ENCODE measurements at regions not wholly inside any gene's neighbourhood (a gene's known extent, or its start where the extent isn't known, plus 50 kb on each side); places are given as distances from the start of the nearest gene placed in this dataset.

DNA sequence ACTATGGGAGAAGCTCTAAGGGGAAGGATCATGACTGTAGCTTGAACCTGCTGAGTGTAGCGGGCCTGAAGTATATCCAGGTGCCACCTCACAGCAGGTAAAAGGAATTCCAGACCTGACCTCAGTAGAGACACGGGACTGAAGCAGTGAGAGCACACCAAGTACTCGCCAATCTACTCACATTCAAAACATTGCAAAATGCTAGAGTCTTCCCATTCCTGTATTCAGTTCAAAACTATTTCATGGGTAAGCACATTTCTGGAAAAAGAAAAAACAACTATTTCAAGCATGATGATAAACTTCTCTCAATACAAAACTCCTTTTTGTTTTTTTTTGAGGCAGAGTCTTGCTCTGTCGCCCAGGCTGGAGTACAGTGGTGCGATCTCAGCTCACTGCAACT lies 121.9 kb upstream of the AUTS2 start:
- Histone ChIP-seq H3K9me3 (ENCODE audit: low read depth, low read length) (no peaks in the 10 kb centered on the region), H3K27ac (ENCODE audit: low read depth, low read length) (no peak overlapping the region), H4K20me1 (ENCODE audit: insufficient read depth, low read length) (no peaks in the 10 kb centered on the region), H3K36me3 (ENCODE audit: insufficient read depth, low read length) (no peaks in the 10 kb centered on the region), H2AFZ (ENCODE audit: low read length) (no peak overlapping the region), H3K4me2 (ENCODE audit: insufficient read depth, low read length) (no peak overlapping the region), H3K79me2 (ENCODE audit: insufficient read depth, low read length) (no peaks in the 10 kb centered on the region), H3K4me1 (ENCODE audit: insufficient read depth, low read length) (no peaks in the 10 kb centered on the region), H3K27me3 (ENCODE audit: insufficient read depth, low read length) (no peaks in the 10 kb centered on the region), H3K4me3 (ENCODE audit: insufficient read depth, low read length) (no peak overlapping the region)
- TF ChIP-seq, protein P1, sequence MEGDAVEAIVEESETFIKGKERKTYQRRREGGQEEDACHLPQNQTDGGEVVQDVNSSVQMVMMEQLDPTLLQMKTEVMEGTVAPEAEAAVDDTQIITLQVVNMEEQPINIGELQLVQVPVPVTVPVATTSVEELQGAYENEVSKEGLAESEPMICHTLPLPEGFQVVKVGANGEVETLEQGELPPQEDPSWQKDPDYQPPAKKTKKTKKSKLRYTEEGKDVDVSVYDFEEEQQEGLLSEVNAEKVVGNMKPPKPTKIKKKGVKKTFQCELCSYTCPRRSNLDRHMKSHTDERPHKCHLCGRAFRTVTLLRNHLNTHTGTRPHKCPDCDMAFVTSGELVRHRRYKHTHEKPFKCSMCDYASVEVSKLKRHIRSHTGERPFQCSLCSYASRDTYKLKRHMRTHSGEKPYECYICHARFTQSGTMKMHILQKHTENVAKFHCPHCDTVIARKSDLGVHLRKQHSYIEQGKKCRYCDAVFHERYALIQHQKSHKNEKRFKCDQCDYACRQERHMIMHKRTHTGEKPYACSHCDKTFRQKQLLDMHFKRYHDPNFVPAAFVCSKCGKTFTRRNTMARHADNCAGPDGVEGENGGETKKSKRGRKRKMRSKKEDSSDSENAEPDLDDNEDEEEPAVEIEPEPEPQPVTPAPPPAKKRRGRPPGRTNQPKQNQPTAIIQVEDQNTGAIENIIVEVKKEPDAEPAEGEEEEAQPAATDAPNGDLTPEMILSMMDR (IDR thresholded peaks at IDR 0.05; ENCODE audit: extremely low read depth, low read depth, low read length), result no peak
- peak; percentile 37 for DNase-seq (ENCODE audit: insufficient read length, low spot score, missing footprints)

DNA sequence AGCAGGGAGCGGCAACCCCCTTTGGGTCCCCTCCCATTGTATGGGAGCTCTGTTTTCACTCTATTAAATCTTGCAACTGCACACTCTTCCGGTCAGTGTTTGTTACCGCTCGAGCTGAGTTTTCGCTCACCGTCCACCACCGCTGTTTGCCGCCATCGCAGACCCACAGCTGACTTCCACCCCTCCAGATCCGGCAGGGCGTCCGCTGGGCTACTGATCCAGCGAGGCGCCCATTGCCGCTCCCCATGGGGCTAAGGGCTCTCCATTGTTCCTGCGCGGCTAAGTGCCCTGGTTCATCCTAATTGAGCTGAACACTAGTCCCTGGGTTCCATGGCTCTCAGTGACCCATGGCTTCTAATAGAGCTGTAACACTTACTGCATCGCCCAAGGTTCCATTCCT lies 115.6 kb upstream of the AUTS2 start:
- H3K4me1 ChIP-seq (ENCODE audit: insufficient read depth, low read length), result no peaks in the 10 kb centered on the region
- H3K27me3 ChIP-seq (ENCODE audit: insufficient read depth, low read length), result no peaks in the 10 kb centered on the region
- H3K36me3 ChIP-seq (ENCODE audit: insufficient read depth, low read length), result no peaks in the 10 kb centered on the region
- no peak for DNase-seq (ENCODE audit: insufficient read length, low spot score, missing footprints)
- H3K9me3 ChIP-seq (ENCODE audit: low read depth, low read length), result no peaks in the 10 kb centered on the region
- no peak overlapping the region for H3K4me3 ChIP-seq (ENCODE audit: insufficient read depth, low read length)
- H3K27ac ChIP-seq (ENCODE audit: low read depth, low read length), result no peak overlapping the region
- H4K20me1 ChIP-seq (ENCODE audit: insufficient read depth, low read length), result no peaks in the 10 kb centered on the region
- no peaks in the 10 kb centered on the region for H3K79me2 ChIP-seq (ENCODE audit: insufficient read depth, low read length)
- TF ChIP-seq, protein P1 (IDR thresholded peaks at IDR 0.05; ENCODE audit: extremely low read depth, low read depth, low read length), result no peak
- no peak overlapping the region for H3K4me2 ChIP-seq (ENCODE audit: insufficient read depth, low read length)
- no peak overlapping the region for H2AFZ ChIP-seq (ENCODE audit: low read length)

DNA sequence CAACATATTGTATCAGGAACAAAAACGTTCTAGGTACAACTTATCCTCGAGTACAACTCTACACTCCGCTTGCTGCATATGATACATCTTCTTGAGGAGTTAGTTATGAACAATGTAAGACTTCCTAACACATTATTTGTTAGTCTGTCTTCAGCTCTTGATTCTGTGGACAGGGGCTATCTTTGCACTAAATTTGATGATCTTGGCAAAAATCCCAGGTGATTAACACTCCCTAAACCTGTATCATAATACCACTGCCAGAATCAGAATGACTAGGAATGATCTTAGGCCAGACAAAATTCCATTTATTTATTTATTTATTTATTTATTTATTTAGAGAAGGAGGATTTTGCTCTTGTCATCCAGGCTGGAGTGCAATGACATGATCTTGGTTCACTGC lies 108.7 kb upstream of the AUTS2 start:
- TF ChIP-seq, protein P1 (IDR thresholded peaks at IDR 0.05; ENCODE audit: extremely low read depth, low read depth, low read length), result no peak
- no peak overlapping the region for H3K27ac ChIP-seq (ENCODE audit: low read depth, low read length)
- H3K4me2 ChIP-seq (ENCODE audit: insufficient read depth, low read length), result no peak overlapping the region
- H3K4me1 ChIP-seq (ENCODE audit: insufficient read depth, low read length), result no peaks in the 10 kb centered on the region
- no peaks in the 10 kb centered on the region for H3K79me2 ChIP-seq (ENCODE audit: insufficient read depth, low read length)
- no peak for DNase-seq (ENCODE audit: insufficient read length, low spot score, missing footprints)
- H3K36me3 ChIP-seq (ENCODE audit: insufficient read depth, low read length), result no peaks in the 10 kb centered on the region
- no peak overlapping the region for H2AFZ ChIP-seq (ENCODE audit: low read length)
- no peaks in the 10 kb centered on the region for H4K20me1 ChIP-seq (ENCODE audit: insufficient read depth, low read length)
- no peaks in the 10 kb centered on the region for H3K27me3 ChIP-seq (ENCODE audit: insufficient read depth, low read length)
- H3K4me3 ChIP-seq (ENCODE audit: insufficient read depth, low read length), result no peak overlapping the region
- no peaks in the 10 kb centered on the region for H3K9me3 ChIP-seq (ENCODE audit: low read depth, low read length)

DNA sequence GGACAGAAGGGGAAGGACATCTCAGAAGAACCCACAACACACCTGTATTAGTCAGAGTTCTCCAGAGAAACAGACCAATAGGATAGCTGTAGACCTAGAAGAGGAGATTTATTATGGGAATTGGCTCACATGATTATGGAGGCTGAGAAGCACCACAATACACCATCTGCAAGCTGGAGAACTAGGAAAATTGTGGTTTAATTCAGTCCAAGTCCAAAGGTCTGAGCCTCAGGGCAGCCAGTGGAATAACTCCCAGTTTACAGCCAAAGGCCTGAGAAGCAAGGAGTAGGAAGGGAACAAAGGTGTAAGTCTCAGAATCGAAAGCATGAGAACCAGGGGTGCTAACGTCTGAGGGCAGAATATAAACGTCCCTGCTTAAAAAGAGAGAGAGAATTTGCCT lies 99.6 kb upstream of the AUTS2 start:
- H3K36me3 ChIP-seq (ENCODE audit: insufficient read depth, low read length), result no peaks in the 10 kb centered on the region
- no peaks in the 10 kb centered on the region for H3K4me1 ChIP-seq (ENCODE audit: insufficient read depth, low read length)
- DNase-seq (ENCODE audit: insufficient read length, low spot score, missing footprints), result no peak
- H2AFZ ChIP-seq (ENCODE audit: low read length), result no peak overlapping the region
- no peaks in the 10 kb centered on the region for H3K27me3 ChIP-seq (ENCODE audit: insufficient read depth, low read length)
- no peak overlapping the region for H3K4me2 ChIP-seq (ENCODE audit: insufficient read depth, low read length)
- H3K4me3 ChIP-seq (ENCODE audit: insufficient read depth, low read length), result no peak overlapping the region
- TF ChIP-seq, protein P1 (IDR thresholded peaks at IDR 0.05; ENCODE audit: extremely low read depth, low read depth, low read length), result no peak
- H3K9me3 ChIP-seq (ENCODE audit: low read depth, low read length), result no peaks in the 10 kb centered on the region
- no peaks in the 10 kb centered on the region for H4K20me1 ChIP-seq (ENCODE audit: insufficient read depth, low read length)
- H3K79me2 ChIP-seq (ENCODE audit: insufficient read depth, low read length), result no peaks in the 10 kb centered on the region
- H3K27ac ChIP-seq (ENCODE audit: low read depth, low read length), result no peak overlapping the region

Measured in osteoblast (primary cell).